GM19240 (cell line): ENCODE measurements at regions not wholly inside any gene's neighbourhood (a gene's known extent, or its start where the extent isn't known, plus 50 kb on each side); places are given as distances from the start of the nearest gene placed in this dataset.
A peak's percentile ranks its signal among the peaks of the same experiment; 100 is the strongest.
"Not testable (repeated sequence)": the region's sequence is repeated elsewhere in the genome, so short reads cannot be mapped to it uniquely, and the experiment has no call there.

ENCODE experiments used
- DNase-seq: peaks from one replicate; pipeline ENCODE4 v3.0.0; 2011; ENCODE audit warnings: low spot score; ENCODE audit not compliant: insufficient read length

DNA sequence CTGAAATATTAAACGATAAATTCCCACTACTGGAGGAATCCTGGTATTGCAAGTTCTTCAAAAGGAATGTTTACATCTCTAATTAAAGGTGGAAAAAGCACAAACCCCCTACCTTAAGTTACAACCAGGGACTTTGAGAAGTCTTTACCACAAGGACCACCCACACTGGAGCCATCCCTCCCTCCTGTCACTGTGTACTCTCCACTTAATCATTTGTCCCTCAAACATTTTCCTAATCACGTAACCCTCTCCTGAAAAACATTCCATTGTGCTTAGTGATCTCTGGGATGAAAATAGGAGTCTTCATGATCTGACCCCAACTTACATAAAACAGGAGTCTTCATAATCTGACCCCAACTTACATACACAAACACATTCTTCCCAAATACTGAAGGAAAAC, 85.7 kb downstream of the SUCLG1 start:
- DNase-seq: no peak

DNA sequence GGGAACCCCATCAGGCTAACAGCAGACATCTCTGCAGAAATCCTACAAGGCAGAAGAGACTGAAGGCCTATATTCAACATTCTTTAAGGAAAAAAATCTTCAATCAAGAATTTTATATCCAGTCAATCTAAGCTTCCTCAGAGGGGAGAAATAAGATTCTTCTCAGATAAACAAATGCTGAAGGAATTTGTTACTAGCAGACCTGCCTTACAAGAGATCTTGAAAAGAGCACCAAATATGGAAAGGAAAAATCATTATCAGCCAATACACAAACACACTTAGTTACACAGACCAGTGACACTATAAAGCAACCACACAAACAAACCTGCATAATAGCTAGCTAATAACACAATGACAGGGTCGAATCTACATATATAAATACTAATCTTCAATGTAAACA, 96.5 kb downstream of the SUCLG1 start:
- DNase-seq: no peak

DNA sequence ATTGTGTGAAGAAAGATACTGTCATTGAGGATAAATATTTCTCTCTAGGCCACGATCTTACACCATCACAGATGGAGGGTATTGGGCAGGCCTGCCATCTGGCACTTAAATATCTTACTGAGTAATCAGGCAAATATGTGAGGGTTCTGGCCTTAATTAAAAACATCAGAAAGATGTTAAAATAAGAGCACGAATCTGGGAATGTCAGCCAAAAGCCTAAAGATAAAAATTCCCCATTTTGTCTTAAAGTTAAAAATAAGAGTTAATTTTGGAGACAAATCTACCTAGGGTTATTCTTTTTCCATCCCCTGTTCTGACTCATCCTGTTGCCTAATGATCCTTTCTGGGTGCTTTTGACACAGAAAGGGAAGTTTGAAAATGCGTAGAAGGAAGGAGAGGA, 121.0 kb downstream of the SUCLG1 start:
- no peak for DNase-seq

DNA sequence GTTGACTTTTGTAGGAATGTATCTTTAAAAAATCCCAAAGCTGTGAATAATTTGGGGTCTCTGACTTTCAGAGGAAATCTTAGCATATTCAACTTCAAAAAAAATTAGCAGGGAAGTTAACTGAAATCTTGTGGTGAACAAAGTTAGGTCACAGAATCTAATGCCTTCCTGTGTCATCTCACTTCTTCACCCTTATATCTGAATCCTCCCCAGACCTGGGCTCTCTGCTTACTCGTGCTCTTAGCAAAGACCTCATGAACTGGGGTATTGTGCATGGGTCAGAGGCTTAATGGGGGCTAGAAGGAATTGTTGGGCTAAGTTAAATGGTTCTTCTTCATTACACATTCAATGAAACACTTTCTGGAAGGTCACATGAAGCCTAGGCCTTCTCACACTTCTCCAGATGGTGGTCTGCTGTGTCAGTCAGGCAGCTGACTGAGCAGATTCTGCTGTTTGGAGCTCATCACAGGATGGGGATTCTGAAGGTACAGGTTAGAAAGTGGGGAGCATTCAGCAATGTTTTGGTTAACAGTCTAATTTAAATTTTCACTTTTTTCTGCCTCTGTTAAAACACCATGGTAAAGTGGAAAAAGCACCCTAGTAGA, 131.3 kb downstream of the SUCLG1 start:
- DNase-seq: no peak

DNA sequence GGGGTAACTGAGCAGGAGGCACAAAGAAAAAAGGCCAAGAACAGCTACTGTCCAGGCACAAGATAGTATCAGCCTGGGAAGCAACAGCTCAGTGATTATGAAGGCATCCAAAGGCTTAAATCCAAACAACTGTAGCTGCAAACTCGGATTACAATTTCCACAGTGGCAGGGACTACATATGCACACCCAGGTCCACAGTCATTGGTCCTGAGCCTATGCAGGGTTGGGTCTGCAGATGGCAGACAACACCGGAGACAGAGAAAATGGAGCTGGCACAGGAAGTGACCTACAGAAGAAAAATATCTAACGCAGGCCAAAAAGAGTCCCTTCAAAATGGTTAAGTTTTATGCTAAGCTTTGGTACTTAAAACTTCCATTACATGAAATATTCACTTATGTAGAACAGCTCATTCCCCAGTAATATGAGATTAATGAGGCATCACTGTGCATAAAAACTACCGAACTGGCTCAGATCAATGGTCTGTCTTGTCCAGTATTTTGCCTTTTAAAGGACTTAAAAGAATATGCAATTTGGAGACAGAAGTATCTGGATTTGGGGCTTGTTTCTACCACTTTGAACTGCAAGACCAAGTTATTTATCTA, 132.1 kb downstream of the SUCLG1 start:
- no peak for DNase-seq

DNA sequence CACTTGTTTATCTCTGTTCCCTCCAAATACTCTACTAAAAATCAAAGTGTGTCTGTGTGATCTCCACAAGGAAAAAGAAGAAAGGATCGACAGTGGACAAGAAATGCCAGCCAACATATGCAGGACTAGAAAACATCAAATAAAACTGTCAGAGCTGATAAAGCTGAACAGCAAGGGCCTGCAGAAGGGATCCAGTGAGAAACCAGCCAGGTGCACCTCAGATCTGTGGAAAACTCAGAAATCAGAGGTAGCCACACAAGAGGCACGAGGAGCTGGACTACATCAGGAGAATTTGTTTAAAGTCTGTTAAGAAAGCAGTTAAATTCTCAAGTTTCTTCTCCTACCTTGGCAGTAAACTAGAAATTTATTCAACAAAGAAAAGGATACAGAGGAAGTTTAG, 135.2 kb downstream of the SUCLG1 start:
- DNase-seq: no peak

DNA sequence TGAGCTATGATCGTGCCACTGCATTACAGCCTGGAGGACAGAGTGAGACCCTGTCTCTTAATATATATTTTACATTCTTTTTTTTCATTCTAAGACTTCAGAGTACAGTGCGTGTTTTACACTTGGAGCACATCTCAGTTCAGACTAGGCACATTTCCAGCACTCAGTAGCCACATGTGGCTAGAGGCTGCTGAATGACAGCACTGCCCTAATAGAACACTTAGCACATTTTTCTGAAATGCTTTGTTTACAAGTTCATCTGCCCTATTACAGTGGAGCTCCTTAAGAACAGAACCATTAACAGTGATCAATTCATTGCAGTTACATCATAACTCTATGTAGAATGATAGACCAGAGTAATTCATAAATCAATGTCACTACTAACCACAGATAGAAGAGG, 138.1 kb downstream of the SUCLG1 start:
- DNase-seq: no peak

DNA sequence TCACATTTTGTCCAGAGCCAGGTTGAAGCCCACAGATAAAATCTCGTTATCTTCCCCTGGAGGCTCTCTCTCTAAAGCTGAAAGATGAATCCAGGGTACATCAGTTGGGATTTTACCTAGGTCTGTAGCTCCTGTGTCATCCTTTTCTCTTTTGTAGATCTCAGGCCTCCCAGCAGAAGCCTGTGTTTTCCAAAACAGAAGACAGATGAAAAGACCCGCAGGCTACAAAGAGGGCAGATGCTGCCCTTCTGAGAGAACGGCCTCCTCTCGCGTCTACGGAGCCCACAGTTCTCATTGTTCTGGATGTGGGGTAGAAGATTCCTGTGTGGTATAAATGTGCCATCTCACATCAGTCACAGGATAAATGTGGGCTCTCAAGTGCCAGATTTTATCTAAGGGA, 139.5 kb downstream of the SUCLG1 start:
- DNase-seq: no peak

DNA sequence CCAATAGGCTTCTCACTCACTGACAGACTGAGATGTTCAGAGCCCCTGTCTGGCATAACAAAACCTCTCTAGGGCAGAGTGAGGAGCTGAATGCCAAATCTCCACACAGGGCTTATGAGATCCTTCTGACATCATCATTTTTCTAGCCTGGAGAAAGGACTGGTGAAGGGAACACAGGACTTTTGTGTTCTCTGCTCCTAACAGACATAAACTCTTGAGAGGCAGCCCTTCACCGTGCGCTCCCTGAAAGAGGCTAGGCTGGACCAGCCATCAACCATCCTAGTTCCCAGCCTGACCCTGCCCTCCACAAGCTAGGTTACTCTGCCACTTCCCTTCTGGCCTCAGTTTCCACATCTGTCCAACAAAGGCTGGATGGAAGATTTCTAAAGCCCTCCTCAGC, 141.9 kb downstream of the SUCLG1 start:
- no peak for DNase-seq

DNA sequence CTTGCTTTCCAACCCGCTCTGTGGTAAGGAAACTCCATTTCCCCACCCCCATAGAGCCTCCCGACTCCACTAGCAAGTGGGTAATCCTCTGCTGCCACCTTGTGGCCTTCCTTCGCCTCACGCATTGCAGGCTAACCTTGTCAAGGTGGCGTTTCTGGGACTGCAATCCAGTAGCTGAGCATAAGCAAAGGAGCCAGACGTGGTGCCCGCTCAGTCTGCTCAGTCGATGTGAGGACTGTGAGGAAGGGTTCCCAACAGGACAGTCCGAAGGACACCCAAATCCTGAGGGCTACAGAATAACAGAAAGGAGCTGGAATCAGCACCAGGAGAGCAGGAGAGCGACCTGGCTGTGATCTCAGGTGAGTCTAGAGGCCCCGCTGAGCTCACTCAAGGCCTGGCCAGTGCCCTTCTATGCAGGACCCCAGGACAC, 144.2 kb downstream of the SUCLG1 start:
- DNase-seq: peak; percentile 51

DNA sequence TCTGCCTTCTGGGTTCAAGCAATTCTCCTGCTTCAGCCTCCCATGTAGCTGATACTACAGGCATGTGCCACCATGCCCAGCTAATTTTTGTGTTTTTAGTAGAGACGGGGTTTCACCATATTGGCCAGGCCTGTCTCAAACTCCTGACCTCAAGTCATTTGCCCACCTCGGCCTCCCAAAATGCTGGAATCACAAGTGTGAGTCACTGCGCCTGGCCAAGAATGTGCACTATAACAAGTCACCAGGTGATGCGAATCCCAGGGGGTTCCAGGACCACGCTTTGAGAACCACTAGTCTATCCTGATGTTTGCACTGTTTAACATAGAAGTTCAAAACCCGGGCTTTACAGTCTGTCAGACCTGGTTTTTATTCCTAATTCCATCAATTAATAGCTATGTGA, 144.8 kb downstream of the SUCLG1 start:
- no peak for DNase-seq

DNA sequence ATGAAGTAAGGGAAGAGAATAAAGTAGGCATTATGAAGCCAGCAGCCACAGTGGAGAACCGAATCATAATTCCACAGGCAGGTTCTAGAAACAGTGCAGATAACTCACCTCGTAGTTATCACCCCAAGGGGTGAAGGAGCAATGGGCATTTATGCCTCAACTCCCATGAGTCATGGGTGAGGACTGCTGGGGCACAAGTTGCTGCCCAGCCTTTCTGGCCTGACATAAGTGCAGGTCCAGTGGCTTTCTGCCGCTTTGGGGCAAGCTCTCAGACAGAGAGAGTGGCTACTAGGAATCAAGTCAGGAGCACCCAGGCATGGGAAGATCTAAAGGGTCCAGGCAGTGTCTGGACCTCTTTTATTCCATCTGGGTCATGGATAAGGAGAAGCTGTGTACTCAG, 149.8 kb downstream of the SUCLG1 start:
- DNase-seq: no peak

DNA sequence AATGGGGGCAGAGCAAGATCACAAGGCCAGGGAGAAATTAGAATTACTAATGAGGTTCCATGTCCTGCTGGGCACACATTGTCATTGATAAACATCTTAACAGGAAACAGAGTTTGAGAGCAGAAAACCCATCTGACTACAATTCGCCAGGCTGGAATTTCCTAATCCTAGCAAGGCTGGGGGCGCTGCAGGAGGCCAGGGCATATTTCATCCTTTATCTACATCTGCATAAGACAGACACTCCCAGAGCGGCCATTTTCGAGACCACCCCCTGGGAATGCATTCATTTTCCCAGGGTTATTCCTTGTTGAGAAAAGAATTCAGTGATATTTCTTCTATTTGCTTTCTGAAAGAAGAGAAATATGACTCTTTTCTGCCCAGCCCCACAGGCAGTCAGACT, 152.7 kb downstream of the SUCLG1 start:
- DNase-seq: no peak

DNA sequence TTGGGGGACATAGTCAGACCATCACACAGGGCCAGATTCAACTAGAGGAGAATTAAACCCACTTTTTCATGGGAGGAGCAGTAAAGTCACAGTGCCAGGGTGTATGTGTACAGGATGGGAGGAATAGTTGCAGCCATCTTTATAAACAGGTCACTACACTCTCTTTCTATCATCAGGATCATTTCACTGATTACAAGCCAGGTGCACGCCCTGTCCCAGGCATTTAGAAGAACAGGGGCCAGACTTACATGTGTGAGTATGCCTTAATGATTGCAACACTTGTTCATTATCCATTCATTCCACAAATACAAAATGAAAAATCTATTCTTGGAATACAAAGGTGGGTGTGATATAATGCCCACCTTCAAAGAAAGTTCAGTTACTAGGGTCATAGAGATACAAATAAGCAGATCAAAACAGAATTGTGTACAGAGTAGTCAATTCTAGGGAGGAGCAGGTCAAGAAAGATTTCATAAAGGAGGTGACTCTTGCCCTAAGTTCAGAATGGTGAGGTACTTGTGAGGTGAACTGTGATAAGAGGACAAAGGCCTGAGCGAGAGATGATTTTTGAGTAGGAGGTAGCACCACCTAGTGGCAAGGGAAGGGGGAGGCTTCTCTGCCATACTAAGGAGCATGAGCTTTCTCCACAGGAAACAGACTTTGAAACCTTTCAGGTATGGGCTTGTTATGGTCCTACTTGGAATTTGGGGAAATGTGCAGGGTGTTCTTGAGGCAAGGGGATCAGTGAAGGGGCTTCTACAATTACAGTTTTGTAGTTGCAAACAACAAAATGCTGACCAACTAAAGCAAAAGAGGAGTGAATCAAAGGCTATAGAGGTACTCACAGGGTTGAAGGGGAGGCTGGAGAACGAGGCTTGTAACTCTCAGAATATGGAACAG, 156.3 kb downstream of the SUCLG1 start:
- DNase-seq: peak; percentile 58

DNA sequence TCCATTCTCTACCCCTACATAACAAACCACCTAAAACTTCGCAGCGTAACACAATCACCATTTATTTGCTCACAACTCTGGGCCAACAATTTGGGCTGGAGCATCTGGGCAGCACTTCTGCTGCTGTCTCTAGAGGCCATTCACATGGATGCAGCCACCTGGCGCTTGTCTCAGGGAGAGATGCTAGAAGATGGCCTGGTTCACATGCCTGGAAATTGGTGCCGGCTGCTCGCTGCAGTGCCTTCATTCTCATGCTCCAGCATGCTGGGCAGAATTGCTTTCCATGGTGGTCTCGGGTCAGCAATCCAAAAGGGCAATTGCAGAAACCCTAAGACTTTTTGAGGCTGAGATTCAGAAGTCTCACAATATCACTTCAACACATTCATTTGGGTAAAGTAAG, 157.4 kb downstream of the SUCLG1 start:
- no peak for DNase-seq

DNA sequence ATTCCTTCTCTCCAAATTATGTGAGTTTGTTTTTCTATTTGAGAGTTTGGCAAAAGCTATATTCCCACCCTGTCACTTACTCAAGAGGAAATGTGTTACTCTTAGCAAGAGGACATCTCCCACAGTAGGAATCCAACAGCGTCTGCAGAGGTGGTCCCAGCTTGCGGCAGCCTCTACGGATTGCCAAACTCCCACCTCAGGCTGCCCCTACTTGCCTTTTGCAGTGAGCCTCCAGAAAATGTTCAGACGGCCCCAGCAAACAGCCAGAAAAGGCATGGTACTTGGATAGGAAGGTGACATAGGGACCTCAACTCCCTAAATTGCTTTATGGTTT, 158.4 kb downstream of the SUCLG1 start:
- no peak for DNase-seq

DNA sequence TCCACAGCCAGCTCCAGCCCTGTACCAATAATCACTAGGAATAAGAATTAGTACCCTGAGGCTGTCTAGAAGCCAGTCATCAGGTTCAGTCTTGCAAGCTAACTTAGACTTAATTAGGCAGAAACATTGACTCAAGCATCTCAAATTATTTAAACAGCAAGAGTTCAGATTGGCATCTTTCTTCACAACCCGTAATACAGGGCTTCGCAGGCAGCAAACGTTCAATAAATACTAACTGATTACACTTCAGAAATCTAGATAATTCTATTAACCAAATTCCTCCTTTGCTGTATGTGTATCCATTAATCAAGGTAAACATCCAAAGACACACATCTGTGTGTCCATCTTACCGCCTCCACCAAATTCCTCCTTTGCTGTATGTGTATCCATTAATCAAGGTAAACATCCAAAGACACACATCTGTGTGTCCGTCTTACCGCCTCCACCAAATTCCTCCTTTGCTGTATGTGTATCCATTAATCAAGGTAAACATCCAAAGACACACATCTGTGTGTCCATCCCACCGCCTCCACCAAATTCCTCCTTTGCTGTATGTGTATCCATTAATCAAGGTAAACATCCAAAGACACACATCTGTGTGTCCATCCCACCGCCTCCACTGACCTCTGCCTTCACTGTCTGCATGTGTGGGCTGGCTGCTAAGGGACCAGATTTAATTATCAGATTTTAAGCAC, 158.9 kb downstream of the SUCLG1 start:
- not testable (repeated sequence) for DNase-seq

DNA sequence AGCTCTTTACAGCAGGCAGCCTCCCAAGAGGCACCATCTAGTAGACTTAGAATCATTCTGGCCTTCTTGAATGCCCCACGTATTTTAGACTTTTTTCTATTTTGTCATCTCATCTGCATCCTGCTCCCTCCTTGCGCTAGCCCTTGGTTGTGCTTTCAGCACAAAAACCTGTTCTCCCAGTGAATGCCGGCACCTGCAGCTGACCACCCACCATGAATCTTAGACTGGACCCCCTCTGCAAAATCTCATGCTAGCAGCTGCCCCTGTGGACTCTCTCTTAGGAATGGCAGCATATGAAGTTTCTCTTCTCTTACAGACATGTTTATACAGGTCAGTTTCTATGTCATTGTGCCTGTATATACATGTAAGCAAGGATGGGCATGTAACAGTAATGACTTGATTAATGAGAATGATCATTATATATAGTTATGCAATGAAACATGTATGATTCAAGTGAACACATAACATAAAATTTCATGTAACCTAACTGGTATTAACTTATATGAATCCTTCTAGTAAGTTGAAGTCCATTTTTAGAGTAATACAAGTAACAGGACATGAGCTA, 159.8 kb downstream of the SUCLG1 start:
- no peak for DNase-seq

DNA sequence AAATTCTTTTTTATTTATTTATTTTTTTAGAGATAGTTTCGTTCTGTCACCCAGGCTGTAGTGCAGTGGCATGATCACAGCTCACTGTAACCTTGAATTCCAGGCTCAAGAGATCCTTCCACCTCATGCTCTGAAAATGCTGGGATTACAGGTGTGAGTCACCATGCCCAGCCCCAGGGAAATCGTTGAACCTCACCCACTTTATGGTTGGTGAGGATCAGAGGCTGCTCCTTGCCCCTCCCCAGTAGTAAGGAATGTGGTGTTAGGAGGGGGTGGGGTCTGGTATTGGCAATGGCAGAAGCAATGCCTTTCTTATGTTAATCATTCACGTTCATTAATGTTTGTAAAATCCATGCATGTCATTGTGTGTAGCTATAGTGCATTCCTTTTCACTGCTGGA, 161.9 kb downstream of the SUCLG1 start:
- no peak for DNase-seq

DNA sequence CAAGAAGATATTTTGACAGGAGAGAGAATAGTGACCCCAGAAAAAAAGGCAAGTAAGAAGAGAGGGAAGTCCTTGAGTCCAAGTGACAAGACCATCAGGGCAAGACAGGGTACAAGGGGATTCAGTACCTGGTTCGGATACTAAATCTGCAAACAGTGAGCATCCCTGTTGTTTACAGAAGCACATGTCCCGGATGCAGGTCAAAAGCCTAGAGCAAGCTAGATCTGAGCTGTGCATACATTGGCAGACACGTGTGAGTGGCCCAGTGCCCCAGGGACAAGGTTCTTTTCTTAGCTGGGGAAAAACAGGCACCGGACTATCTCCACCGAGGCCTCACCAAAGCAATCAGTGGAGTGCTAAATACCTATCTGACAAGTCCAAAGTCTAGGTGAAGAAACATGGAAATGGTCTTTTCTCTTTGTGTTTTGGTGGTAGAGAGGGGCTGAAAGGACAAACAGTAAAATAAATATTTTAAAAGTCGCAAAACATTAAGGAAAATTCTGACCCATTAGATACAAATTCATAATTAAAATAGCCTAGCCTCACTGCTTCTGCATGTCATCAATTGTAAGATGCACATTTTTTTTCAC, 165.2 kb downstream of the SUCLG1 start:
- no peak for DNase-seq

DNA sequence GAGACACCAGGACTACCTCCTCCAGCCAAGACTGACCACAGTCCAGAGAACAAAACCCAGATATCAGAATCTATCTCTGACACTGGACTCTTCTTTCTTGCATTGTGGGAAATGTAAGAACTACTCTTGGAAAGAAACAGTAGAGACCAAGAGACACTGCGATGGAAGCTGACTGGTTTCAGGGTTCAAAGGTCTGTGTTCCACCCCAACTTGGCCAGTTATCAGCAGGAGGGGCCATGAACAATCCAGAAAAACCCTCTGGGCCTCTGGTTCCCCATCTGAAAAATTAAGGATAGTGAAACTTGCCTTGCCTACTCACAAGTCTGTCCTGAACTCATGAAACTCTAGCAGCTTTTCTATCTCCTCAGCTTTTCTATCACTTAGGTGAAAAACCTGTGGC, 166.5 kb downstream of the SUCLG1 start:
- DNase-seq: no peak
